CD4-positive, alpha-beta T cell treated with Interleukin-2 at 100 ng/mL for 4 hours (primary cell): ENCODE measurements at regions not wholly inside any gene's neighbourhood (a gene's known extent, or its start where the extent isn't known, plus 50 kb on each side); places are given as distances from the start of the nearest gene placed in this dataset.
"Not testable (repeated sequence)": the region's sequence is repeated elsewhere in the genome, so short reads cannot be mapped to it uniquely, and the experiment has no call there.

Experiments used
- DNase-seq: peaks from one replicate; pipeline ENCODE4 v3.0.0-alpha.2; 2020; ENCODE audit warnings: low spot score

- no peak for DNase-seq
Observed at GRCh38 chr18:59800897-59801296, 98.9 kb upstream of the PMAIP1 start.

GRCh38 chr18:59799383-59800015, 100.3 kb upstream of the PMAIP1 start:
- no peak for DNase-seq

- DNase-seq, result no peak
Observed at GRCh38 chr18:59795882-59796281, 98.7 kb upstream of the CCBE1 start.

- no peak for DNase-seq
Observed at GRCh38 chr18:59792353-59792752, 95.1 kb upstream of the CCBE1 start.

GRCh38 chr18:59790346-59790936, 93.2 kb upstream of the CCBE1 start:
- not testable (repeated sequence) for DNase-seq

- no peak for DNase-seq
Observed at GRCh38 chr18:59788791-59789106, 91.5 kb upstream of the CCBE1 start.

- no peak for DNase-seq
Observed at GRCh38 chr18:59787998-59788790, 91.0 kb upstream of the CCBE1 start.

- no peak for DNase-seq
Observed at GRCh38 chr18:59784694-59785093, 87.5 kb upstream of the CCBE1 start.

- DNase-seq, result peak; percentile 22
Observed at GRCh38 chr18:59783138-59783537, 85.9 kb upstream of the CCBE1 start.

- no peak for DNase-seq
Observed at GRCh38 chr18:59779979-59780378, 82.8 kb upstream of the CCBE1 start.

GRCh38 chr18:59778434-59778833, 81.2 kb upstream of the CCBE1 start:
- no peak for DNase-seq

- no peak for DNase-seq
Observed at GRCh38 chr18:59777636-59778035, 80.4 kb upstream of the CCBE1 start.

GRCh38 chr18:59769129-59769865, 72.1 kb upstream of the CCBE1 start:
- no peak for DNase-seq

- no peak for DNase-seq
Observed at GRCh38 chr18:59768409-59768808, 71.2 kb upstream of the CCBE1 start.

- no peak for DNase-seq
Observed at GRCh38 chr18:59767732-59768131, 70.5 kb upstream of the CCBE1 start.

- DNase-seq, result no peak
Observed at GRCh38 chr18:59765343-59765742, 68.1 kb upstream of the CCBE1 start.

GRCh38 chr18:59764281-59764680, 67.1 kb upstream of the CCBE1 start:
- no peak for DNase-seq

GRCh38 chr18:59763541-59764136, 66.4 kb upstream of the CCBE1 start:
- DNase-seq, result no peak

- DNase-seq, result no peak
Observed at GRCh38 chr18:59760619-59761600, 63.7 kb upstream of the CCBE1 start.

- DNase-seq, result no peak
Observed at GRCh38 chr18:59760212-59760611, 63.0 kb upstream of the CCBE1 start.

- DNase-seq, result no peak
Observed at GRCh38 chr18:59758837-59759236, 61.6 kb upstream of the CCBE1 start.
